ENCODE measurements at regions not wholly inside any gene's neighbourhood (a gene's known extent, or its start where the extent isn't known, plus 50 kb on each side); places are given as distances from the start of the nearest gene placed in this dataset.

- DNase-seq (ENCODE audit: insufficient read length, low spot score) = peak; percentile 38
- FAIRE-seq = no peak
- no peak for TF ChIP-seq POLR2A (IDR thresholded peaks at IDR 0.05; ENCODE audit: low read depth, low read length)
Observed at GRCh38 chr19:30719189-30719998, 347.2 kb downstream of the ZNF536 start.

GRCh38 chr19:30718707-30719106 lies 346.5 kb downstream of the ZNF536 start:
- no peak for TF ChIP-seq POLR2A (IDR thresholded peaks at IDR 0.05; ENCODE audit: low read depth, low read length)
- peak; percentile 21 for DNase-seq (ENCODE audit: insufficient read length, low spot score)
- no peak for FAIRE-seq

DNA sequence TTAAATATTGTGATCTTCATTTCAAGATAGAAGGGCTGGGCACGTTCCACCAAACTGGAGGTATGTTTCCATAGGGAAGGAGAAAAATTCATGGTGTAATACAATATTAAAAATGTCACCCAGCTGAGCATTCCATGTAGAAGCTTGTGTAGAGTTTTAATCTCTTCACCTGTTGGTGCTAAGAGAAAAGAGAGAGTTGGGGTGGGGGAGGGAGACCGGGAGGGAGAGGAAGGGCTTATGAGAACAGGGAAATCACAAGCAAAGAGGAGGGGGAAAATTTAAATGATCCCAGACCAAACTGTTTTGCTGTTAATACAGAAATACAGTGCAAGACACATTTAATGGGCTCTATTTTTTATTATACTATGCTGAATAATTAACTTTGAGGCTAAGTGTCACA lies 345.8 kb downstream of the ZNF536 start:
- FAIRE-seq (no peak), DNase-seq (ENCODE audit: insufficient read length, low spot score) (no peak)
- TF ChIP-seq POLR2A (IDR thresholded peaks at IDR 0.05; ENCODE audit: low read depth, low read length) = no peak

GRCh38 chr19:30717381-30717780 lies 345.2 kb downstream of the ZNF536 start:
- DNase-seq (ENCODE audit: insufficient read length, low spot score) (no peak), FAIRE-seq (no peak)
- TF ChIP-seq POLR2A (IDR thresholded peaks at IDR 0.05; ENCODE audit: low read depth, low read length) = no peak

- FAIRE-seq = no peak
- TF ChIP-seq POLR2A (IDR thresholded peaks at IDR 0.05; ENCODE audit: low read depth, low read length) = no peak
- DNase-seq (ENCODE audit: insufficient read length, low spot score) = no peak
Observed at GRCh38 chr19:30712431-30713337, 340.5 kb downstream of the ZNF536 start.

DNA sequence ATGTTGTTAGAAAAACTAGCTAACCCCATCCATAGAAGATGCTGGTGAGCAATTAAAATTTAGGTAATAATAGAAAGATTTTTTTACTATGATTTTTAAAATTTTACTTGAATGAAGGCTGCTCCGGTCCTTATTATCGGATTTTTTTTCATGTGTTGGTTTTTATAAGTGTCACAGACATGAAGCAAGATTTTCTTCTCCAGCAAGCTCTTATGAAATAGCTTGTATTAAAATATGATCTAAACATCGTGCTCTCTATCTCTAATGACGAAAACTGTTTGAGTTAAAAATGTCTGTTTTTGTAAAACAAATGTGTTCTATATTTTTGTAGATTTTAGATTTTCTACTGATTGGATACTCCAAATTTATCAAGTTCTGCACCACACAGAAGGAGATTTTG lies 339.6 kb downstream of the ZNF536 start:
- TF ChIP-seq POLR2A (IDR thresholded peaks at IDR 0.05; ENCODE audit: low read depth, low read length) = no peak
- no peak for FAIRE-seq
- no peak for DNase-seq (ENCODE audit: insufficient read length, low spot score)

- FAIRE-seq = no peak
- DNase-seq (ENCODE audit: insufficient read length, low spot score) = no peak
- TF ChIP-seq POLR2A (IDR thresholded peaks at IDR 0.05; ENCODE audit: low read depth, low read length) = no peak
Observed at GRCh38 chr19:30711296-30711695, 339.1 kb downstream of the ZNF536 start.

- FAIRE-seq (no peak), DNase-seq (ENCODE audit: insufficient read length, low spot score) (no peak)
- no peak for TF ChIP-seq POLR2A (IDR thresholded peaks at IDR 0.05; ENCODE audit: low read depth, low read length)
Observed at GRCh38 chr19:30710721-30711120, 338.5 kb downstream of the ZNF536 start.

- no peak for TF ChIP-seq POLR2A (IDR thresholded peaks at IDR 0.05; ENCODE audit: low read depth, low read length)
- DNase-seq (ENCODE audit: insufficient read length, low spot score) (no peak), FAIRE-seq (no peak)
Observed at GRCh38 chr19:30708416-30709178, 336.4 kb downstream of the ZNF536 start.

DNA sequence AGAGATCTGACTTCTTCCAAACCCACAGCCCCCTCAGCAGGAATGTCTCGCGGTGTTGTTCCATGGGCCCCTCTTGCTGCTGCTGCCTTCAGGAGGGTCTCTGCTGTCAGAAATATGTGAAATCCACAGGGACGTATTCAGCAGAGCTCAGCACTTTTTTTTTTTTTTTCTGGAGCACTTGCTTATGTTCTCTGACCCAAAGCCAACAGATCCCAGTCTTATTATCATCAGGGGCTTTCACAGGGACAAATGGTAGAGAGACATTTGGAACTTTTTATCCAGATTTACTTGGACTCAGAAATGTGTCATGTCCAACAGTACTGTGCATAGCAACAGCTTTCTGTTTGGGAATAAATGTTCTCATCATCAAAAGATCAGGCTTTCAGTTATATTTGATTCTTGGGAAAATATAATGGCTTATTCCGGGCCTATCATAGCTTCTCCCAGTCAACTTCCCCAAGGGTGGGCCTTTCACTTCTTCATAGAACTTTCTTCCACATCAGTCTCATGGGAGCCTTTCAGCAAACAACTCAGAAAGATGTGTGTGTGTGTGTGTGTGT lies 332.7 kb downstream of the ZNF536 start:
- no peak for TF ChIP-seq POLR2A (IDR thresholded peaks at IDR 0.05; ENCODE audit: low read depth, low read length)
- FAIRE-seq = no peak
- DNase-seq (ENCODE audit: insufficient read length, low spot score) = no peak

GRCh38 chr19:30703645-30704044 lies 331.5 kb downstream of the ZNF536 start:
- FAIRE-seq (no peak), DNase-seq (ENCODE audit: insufficient read length, low spot score) (no peak)

DNA sequence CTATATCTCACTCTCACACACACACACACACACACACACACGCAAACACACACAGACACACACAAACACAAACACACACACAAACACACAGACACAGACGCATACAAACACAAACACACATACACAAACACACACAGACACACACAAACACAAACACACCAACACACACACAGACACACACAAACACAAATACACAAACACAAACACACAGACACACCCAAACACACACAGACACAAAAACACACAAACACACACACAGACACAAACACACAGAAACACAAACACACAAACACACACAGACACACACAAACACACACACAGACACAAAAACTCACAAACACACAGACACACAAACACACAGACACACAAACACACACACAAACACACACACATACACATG lies 329.0 kb downstream of the ZNF536 start:
- DNase-seq (ENCODE audit: insufficient read length, low spot score) (no peak), FAIRE-seq (no peak)
- no peak for TF ChIP-seq POLR2A (IDR thresholded peaks at IDR 0.05; ENCODE audit: low read depth, low read length)

More at GRCh38 chr19:30703645-30704044, 331.5 kb downstream of the ZNF536 start:
- no peak for TF ChIP-seq POLR2A (IDR thresholded peaks at IDR 0.05; ENCODE audit: low read depth, low read length)

- FAIRE-seq (no peak), DNase-seq (ENCODE audit: insufficient read length, low spot score) (no peak)
- no peak for TF ChIP-seq POLR2A (IDR thresholded peaks at IDR 0.05; ENCODE audit: low read depth, low read length)
Observed at GRCh38 chr19:30699871-30700280, 327.7 kb downstream of the ZNF536 start.

Measured in H54 (cell line).